UCSD-AML1 (cell line): ENCODE measurements at regions not wholly inside any gene's neighbourhood (a gene's known extent, or its start where the extent isn't known, plus 50 kb on each side); places are given as distances from the start of the nearest gene placed in this dataset.
"Not testable (repeated sequence)": the region's sequence is repeated elsewhere in the genome, so short reads cannot be mapped to it uniquely, and the experiment has no call there.

Source experiments
- DNase-seq: peaks from one replicate; lab custom pipeline; 2025; ENCODE audit not compliant: unreplicated experiment; lab: John Stamatoyannopoulos, UW

- DNase-seq = no peak
These were observed 212.5 kb upstream of the NOCT start for GRCh38 chr4:138803051-138803450.

- no peak for DNase-seq
These were observed 213.1 kb upstream of the NOCT start for GRCh38 chr4:138802499-138802898.

DNA sequence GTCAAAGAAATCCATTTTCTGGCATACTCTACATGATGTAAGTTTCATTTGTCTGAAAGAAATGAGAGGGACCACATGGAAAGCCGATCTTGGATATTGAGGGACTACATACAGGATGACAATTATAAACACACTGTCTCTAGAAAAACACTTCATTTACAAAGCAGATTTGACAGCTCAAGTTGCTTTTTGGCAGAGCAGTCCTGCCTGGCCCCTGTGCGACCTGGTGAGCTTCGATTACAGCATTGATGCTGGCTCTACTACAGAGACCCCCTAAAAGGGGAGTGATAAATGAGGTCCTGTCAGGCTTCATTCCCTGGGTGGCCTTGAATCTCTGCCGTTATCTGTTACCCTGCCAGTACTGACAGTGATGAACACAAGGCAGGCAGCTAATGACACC is 215.2 kb upstream of the NOCT start:
- DNase-seq = no peak

DNA sequence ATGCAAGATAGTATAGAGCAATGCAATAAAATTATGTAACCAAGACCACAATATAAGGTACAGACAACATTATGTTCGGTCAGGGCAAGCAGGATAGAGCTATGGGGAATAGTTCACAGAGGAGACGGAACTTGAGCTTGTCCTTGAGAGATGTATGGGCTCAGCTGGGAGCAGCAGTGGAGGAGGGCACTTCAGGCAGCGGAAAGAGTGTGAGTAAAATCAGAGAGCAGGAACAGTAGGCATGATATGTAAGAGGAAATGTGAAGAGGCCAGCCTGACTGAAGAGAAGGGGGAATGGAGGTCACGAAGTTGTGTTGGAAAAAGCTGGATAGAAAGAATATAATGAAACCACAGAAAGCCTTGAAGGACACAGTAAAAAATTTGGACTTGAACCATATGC is 217.2 kb upstream of the NOCT start:
- DNase-seq = no peak

DNA sequence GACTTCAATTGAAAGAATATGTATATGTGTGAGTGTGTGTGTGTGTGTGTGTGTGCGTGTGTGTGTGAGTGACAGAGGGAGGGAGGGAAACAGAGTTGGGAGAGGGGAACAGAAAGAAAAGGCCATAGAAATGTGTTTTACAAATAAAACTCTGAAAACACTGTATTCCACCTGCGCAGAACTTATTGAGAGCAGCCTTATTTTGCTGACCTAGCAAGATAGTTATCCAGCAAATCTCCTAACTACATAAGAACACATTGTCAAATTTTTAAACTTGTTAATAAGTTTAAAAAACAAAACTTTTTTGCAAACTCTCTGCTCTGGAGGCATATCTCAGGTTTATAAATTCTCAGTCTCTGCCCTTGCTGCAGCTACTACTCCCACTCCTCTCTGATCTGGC is 217.9 kb upstream of the NOCT start:
- DNase-seq = no peak

DNA sequence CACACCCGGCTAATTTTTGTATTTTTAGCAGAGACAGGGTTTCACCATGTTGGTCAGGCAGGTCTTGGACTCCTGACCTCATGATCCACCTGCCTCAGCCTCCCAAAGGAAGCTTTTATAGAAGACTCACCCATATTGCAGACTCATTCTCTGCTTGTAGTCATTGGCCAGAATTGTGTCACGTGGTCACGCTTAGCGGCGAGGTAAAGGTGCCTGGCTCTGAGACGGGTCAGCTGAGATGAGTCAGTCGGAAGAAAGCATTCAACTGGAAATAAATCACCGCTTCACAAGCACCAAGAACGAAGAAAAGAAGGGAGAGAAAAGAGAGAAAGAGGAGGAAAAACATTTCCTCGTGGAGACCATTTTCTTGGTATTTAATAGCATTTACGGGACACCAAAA is 218.8 kb upstream of the NOCT start:
- no peak for DNase-seq

DNA sequence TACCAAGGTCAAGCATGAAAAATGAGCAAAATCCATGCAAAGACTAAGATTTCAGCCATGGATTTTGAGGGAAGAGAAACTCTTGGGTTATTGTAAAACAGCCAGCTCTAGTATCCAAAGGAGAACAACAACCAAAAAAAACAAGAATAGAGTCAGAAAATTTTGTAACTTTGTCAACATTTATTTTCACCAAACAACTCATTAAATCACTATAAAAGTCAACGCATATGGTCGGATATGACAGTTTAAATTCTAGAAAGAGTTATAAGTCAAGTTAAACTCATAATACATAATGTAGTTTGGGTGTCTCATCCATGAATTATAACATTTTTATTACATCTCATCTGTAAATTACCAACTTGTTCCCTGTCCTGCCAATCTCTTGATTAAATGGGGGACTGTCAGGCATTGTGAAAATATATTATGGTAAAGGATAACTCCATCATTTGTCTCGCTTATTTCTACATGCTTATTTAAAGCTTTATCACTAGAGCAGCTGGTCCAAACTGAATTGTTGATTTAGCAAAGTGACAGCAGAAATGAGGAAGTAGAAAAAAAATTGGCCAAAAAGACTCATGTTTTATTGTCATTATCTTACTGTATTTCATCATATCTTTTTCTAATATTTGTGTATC is 224.8 kb upstream of the NOCT start:
- DNase-seq = no peak

DNA sequence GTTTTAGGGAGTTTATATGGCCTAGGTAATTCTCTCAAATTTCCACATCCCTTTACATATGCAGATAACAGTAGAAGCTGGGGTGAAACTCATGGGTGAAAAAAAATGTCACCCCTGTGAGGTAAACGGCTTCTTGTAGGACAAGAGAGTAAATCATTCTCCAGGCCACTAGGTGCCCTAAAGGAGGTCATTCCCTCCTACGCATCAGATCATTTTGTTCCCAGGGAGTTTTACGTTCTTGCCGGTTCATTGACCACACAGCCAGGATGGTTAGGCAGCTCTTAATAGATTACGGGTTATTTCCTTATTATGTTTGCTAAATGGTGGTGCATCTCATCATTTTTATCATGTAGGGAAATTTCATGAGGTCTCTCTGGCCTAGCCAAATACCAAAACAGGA is 225.8 kb upstream of the NOCT start:
- DNase-seq = no peak

GRCh38 chr4:138788857-138789256 is 226.7 kb upstream of the NOCT start:
- peak; percentile 8 for DNase-seq

- DNase-seq = no peak
These were observed 227.3 kb upstream of the NOCT start for GRCh38 chr4:138788267-138788790.

DNA sequence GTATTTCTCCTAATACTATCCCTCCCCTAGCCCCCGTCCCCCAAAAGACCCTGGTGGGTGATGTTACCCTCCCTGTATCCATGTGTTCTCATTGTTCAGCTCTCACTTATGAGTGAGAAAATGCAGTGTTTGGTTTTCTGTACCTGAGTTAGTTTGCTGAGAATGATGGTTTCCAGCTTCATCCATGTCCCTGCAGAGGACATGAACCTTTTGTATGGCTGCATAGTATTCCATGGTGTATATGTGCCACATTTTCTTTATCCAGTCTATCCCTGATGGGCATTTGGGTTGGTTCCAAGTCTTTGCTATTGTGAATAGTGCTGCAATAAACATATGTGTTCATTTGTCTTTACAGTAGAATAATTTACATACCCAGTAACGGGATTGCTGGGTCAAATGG is 235.8 kb upstream of the NOCT start:
- DNase-seq = not testable (repeated sequence)

- no peak for DNase-seq
These were observed 239.7 kb upstream of the NOCT start for GRCh38 chr4:138775890-138776289.

DNA sequence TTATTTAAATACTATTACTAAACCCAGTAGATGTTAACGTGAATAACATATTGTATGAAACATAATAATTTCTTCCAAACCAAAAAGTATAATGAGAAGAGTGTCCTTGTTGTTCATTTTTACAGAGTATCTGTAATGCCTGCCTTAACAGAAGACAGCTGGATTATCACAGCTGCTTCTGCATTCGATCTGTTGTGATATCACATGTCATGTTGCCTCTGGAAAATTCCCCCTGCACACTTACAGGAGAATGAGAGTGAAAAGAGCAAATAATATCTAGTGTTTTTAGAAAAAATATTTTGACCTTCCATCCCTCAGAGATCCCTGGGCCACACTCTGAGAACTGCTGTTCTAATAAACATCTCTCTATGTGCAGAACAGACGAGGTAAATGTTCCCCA is 240.1 kb upstream of the NOCT start:
- no peak for DNase-seq

DNA sequence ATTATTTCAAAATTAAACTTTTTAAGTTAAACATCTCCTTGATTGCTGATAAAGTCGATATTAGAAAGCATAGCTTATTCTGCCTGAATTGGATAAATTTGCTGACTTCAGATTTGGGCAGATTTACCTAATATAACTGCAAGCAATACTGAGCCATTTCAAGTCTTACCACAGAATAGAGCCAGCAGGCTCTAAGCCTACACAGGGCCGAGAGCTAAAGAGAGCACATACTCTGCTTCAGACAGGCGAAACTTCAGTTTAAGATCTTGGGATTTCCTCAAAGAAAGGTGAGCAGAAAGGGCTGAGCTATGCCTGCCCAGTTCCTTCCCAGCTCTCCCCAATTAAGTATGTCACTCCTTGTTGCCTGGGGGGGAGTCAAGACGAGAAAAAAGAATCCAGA is 240.6 kb upstream of the NOCT start:
- no peak for DNase-seq

DNA sequence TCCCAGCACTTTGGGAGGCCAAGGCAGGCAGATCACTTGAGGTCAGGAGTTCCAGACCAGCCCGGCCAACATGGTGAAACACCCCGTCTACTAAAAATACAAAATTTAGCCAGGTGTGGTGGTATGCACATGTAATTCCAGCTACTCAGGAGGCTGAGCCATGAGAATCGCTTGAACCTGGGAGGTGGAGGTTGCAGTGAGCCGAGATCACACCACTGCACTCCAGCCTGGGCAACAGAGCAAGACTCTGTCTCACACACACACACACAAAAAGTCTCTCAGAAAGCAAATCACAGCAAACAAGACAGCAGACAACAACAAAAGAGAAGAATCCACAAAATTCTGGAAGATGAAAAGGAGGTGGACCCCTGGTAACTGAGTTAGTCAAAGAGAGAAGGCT is 241.5 kb upstream of the NOCT start:
- DNase-seq = not testable (repeated sequence)

GRCh38 chr4:138773321-138773720 is 242.3 kb upstream of the NOCT start:
- DNase-seq = no peak

GRCh38 chr4:138772366-138772765 is 243.2 kb upstream of the NOCT start:
- peak; percentile 6 for DNase-seq

GRCh38 chr4:138770818-138771217 is 244.8 kb upstream of the NOCT start:
- DNase-seq = no peak

DNA sequence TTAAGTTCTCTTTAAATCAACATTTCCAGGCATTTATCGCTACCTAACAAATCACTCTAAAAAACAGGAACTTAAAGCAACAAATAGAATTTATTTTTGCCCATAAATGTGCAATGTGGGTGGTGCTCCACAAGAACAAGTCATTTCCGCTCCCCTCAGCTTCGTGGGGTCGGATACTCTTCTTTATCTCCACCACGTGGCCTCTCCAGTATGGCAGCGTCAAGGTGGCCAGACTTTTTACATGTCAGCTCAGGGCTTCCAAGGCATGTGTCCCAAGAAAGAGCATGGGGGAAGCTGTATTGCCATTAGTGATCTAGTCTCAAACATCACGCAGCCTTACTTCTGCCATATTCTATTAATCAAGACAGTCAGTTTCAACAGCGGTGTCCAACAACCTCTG is 249.2 kb upstream of the NOCT start:
- no peak for DNase-seq

DNA sequence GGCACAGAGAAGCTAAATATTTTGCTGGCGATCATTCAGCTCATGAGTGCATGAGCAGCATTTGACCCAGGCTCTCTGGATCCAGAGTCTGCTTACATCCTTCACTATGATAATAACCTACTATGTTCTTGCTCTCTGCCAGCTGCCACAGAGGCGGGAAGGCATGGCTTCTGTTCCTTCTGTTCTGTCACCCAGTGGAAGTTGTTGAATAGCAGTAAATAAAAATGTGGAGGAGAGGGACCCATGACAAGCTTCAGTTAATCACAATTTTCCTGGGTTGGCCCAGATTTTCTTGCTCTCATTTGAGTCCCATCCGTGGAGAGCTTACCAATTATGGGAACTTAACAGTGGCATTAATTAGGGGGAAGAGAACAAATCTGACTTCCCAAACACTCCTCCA is 250.1 kb upstream of the NOCT start:
- DNase-seq = no peak

DNA sequence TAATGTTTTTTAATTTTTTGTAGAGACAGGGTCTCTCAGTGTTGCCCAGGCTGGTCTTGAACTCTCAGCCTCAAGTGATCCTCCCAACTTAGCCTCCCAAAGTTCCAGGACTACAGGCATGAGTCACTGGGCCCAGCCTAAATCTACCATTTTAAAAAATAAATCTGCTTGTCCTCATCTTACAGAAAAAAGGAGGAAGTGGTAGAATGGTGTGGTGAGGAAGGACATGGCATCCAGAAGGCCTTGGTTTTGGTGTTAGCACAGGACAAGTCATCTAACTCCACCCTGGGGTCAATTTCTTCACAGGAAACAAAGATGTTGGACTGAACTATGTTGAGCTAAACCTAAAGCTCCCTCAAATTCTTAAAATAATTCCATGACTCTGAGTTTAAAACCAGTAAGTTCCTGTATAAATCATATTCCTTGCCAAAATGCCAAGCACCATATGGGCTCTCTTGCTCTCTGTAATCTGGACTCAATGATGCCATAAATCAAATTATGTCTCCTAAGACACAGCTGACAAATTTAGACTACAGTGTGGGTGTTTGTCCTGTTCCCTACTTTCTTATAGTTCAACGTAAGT is 253.9 kb upstream of the NOCT start:
- no peak for DNase-seq

DNA sequence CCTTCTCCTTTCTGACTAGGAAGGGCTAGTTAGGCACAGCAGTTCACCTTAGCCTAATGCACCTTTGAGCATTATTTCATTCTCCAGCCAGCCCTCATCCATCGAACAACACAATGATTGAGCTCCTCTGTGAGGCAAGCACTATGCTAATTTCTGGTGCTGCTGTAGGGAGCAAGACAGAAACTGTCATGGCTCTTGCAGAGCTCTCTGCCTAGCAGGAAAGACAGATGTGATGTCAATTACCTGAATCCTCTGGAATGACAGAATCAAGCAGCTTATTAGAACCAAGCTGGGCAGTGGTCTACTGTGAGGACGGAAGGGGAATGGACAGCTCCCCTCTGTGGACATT is 256.1 kb upstream of the NOCT start:
- DNase-seq = no peak

DNA sequence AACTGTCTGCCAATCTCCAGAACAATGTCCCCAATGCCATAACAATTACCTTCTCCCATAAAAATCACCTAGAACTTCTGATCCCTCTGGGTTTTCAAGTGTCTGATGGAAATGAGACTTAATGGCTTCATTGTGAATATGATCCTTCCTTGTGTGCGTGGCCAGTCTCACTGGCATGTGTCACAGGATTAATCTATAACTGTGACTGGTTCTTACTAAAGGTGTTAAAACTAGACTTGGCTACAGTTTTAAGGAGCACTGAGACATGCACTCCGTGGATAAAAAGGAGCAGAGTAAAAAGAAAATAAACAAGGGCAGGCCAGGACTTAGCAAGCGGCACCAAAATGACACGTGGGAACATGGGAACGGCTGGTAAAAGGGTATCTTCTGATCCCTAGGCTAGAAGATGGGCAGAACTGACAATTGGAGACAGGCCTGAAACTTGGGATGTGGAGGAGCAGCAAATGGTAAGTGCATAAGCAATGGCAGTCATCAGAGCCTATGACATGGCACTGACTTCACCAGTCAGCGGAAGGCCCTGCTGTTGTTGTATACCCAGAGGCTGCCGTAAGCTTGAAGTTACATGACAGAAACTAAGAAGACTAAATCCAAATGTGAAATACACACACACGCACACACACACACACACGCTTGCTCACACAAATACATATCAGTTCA is 256.6 kb upstream of the NOCT start:
- no peak for DNase-seq
